Cardiac muscle cell (in vitro differentiated cells and primary cell): ENCODE measurements at regions not wholly inside any gene's neighbourhood (a gene's known extent, or its start where the extent isn't known, plus 50 kb on each side); places are given as distances from the start of the nearest gene placed in this dataset.

Experiments
- DNase-seq, 2 donors: peaks; one replicate each; pipeline versions ENCODE4 v3.0.0 to v3.0.0-alpha.2; 2010 to 2017; ENCODE audit warnings: low read depth in 1 of 2, low spot score in 1 of 2
- H3K27ac ChIP-seq: fragments of 200-600 bp; sonication (generic); 2 replicates; pipeline ENCODE4 v1.5.1; 2016
- H3K27me3 ChIP-seq: fragments of 200-600 bp; sonication (generic); 2 replicates; pipeline ENCODE4 v1.6.0; 2016; ENCODE audit warnings: control low read depth
- H3K36me3 ChIP-seq: fragments of 200-600 bp; sonication (generic); 2 replicates; pipeline ENCODE4 v1.5.1; 2016; ENCODE audit warnings: control low read depth
- H3K4me1 ChIP-seq: fragments of 200-600 bp; sonication (generic); 2 replicates; pipeline ENCODE4 v1.8.1; 2017; ENCODE audit warnings: low read depth, mild to moderate bottlenecking, mixed run types
- H3K4me3 ChIP-seq: fragments of 200-600 bp; sonication (generic); 2 replicates; pipeline ENCODE4 v1.5.1; 2016; ENCODE audit warnings: mild to moderate bottlenecking
- H3K9me3 ChIP-seq: fragments of 200-600 bp; sonication (generic); 2 replicates; pipeline ENCODE4 v1.5.1; 2017; ENCODE audit warnings: low read depth, mild to moderate bottlenecking, control low read depth
- TF ChIP-seq, protein P1 (sequence below): IDR thresholded peaks from 2 replicates; pipeline ENCODE4 v1.5.1; 2012; ENCODE audit warnings: low read depth, mild to moderate bottlenecking, low read length

- DNase-seq: no peak
- Histone ChIP-seq H3K27ac (no peak overlapping the region), H3K9me3 (no peaks in the 10 kb centered on the region), H3K27me3 (no peaks in the 10 kb centered on the region), H3K4me1 (no peaks in the 10 kb centered on the region), H3K36me3 (no peaks in the 10 kb centered on the region), H3K4me3 (no peak overlapping the region)
- TF ChIP-seq, protein P1, sequence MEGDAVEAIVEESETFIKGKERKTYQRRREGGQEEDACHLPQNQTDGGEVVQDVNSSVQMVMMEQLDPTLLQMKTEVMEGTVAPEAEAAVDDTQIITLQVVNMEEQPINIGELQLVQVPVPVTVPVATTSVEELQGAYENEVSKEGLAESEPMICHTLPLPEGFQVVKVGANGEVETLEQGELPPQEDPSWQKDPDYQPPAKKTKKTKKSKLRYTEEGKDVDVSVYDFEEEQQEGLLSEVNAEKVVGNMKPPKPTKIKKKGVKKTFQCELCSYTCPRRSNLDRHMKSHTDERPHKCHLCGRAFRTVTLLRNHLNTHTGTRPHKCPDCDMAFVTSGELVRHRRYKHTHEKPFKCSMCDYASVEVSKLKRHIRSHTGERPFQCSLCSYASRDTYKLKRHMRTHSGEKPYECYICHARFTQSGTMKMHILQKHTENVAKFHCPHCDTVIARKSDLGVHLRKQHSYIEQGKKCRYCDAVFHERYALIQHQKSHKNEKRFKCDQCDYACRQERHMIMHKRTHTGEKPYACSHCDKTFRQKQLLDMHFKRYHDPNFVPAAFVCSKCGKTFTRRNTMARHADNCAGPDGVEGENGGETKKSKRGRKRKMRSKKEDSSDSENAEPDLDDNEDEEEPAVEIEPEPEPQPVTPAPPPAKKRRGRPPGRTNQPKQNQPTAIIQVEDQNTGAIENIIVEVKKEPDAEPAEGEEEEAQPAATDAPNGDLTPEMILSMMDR: no peak
Measured at GRCh38 chr7:81213394-81213793, 294.5 kb upstream of the SEMA3C start.

- Histone ChIP-seq H3K27me3 (no peaks in the 10 kb centered on the region), H3K4me3 (no peak overlapping the region), H3K9me3 (no peaks in the 10 kb centered on the region), H3K4me1 (no peaks in the 10 kb centered on the region), H3K27ac (no peak overlapping the region), H3K36me3 (no peaks in the 10 kb centered on the region)
- TF ChIP-seq, protein P1: no peak
- no peak for DNase-seq
Measured at GRCh38 chr7:81211934-81212320, 293.1 kb upstream of the SEMA3C start.

GRCh38 chr7:81211204-81211933 is 292.5 kb upstream of the SEMA3C start:
- Histone ChIP-seq H3K9me3 (no peaks in the 10 kb centered on the region), H3K4me3 (no peak overlapping the region), H3K36me3 (no peaks in the 10 kb centered on the region), H3K27ac (no peak overlapping the region), H3K27me3 (no peaks in the 10 kb centered on the region), H3K4me1 (no peaks in the 10 kb centered on the region)
- DNase-seq: peak in 1 of 2 donors; percentile 61
- TF ChIP-seq, protein P1: no peak

- Histone ChIP-seq H3K27ac (no peak overlapping the region), H3K36me3 (no peaks in the 10 kb centered on the region)
- TF ChIP-seq, protein P1: no peak
Measured at GRCh38 chr7:81210137-81211064, 291.6 kb upstream of the SEMA3C start.

DNA sequence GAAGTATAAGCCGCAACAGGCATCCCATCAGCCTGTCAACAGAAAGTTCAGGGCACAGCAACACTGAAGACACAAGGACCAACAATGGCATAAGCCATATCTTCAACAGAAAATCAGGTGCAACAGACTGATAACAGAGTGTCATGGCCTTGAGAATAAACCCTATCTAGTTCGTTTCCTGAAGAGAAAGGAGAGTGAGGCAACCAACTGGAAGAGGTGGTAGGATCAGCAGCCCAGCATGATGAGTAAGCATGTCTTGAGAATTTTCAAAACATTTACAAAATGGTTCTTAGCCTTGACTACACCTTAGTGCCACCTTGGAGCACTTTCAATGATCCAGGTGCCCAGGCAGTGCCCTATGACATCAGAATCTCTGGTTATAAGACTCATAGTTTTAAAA is 290.2 kb upstream of the SEMA3C start:
- no peaks in the 10 kb centered on the region for H3K9me3 ChIP-seq
- H3K4me1 ChIP-seq: no peaks in the 10 kb centered on the region
- TF ChIP-seq, protein P1: no peak
- DNase-seq: no peak
- H3K27ac ChIP-seq: no peak overlapping the region
- no peaks in the 10 kb centered on the region for H3K27me3 ChIP-seq
- no peak overlapping the region for H3K4me3 ChIP-seq
- no peaks in the 10 kb centered on the region for H3K36me3 ChIP-seq

More at GRCh38 chr7:81210137-81211064, 291.6 kb upstream of the SEMA3C start:
- DNase-seq: peak in 1 of 2 donors; percentile 76
- Histone ChIP-seq H3K27me3 (no peaks in the 10 kb centered on the region), H3K4me3 (no peak overlapping the region), H3K9me3 (no peaks in the 10 kb centered on the region), H3K4me1 (no peaks in the 10 kb centered on the region)
